ENCODE measurements at regions not wholly inside any gene's neighbourhood (a gene's known extent, or its start where the extent isn't known, plus 50 kb on each side); places are given as distances from the start of the nearest gene placed in this dataset.

GRCh38 chr14:40229676-40230075 is 797.4 kb upstream of the FBXO33 start:
- TF ChIP-seq, protein P1, sequence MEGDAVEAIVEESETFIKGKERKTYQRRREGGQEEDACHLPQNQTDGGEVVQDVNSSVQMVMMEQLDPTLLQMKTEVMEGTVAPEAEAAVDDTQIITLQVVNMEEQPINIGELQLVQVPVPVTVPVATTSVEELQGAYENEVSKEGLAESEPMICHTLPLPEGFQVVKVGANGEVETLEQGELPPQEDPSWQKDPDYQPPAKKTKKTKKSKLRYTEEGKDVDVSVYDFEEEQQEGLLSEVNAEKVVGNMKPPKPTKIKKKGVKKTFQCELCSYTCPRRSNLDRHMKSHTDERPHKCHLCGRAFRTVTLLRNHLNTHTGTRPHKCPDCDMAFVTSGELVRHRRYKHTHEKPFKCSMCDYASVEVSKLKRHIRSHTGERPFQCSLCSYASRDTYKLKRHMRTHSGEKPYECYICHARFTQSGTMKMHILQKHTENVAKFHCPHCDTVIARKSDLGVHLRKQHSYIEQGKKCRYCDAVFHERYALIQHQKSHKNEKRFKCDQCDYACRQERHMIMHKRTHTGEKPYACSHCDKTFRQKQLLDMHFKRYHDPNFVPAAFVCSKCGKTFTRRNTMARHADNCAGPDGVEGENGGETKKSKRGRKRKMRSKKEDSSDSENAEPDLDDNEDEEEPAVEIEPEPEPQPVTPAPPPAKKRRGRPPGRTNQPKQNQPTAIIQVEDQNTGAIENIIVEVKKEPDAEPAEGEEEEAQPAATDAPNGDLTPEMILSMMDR (conservative IDR thresholded peaks at IDR 0.05): no peak
- no peak overlapping the region for H3K27ac ChIP-seq

- TF ChIP-seq, protein P1 (conservative IDR thresholded peaks at IDR 0.05): no peak
- peak overlapping the region; percentile 85 for H3K27ac ChIP-seq
Observed at GRCh38 chr14:40222996-40223395, 790.8 kb upstream of the FBXO33 start.

DNA sequence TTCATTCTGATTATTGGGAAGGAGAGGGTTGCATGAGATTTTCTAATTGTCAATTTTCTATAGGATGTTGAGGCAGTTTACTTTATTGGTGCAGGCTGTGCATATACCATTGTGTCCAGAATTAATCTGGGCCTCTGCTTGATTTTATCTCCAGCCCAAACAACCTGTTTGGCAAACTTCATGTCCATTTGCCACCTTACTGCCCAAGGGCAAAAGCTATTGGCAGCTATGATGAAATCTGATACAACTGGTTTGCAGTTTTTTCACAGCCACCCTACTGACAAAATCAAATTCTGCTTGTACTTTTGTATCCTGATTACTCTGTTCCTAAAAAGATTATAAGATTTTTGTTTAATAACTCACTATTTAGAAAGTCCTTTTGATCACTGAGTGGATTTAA is 789.2 kb upstream of the FBXO33 start:
- TF ChIP-seq, protein P1 (conservative IDR thresholded peaks at IDR 0.05): no peak
- peak overlapping the region; percentile 85 for H3K27ac ChIP-seq

- H3K27ac ChIP-seq: no peak overlapping the region
- TF ChIP-seq, protein P1 (conservative IDR thresholded peaks at IDR 0.05): no peak
Observed at GRCh38 chr14:40219032-40219431, 786.8 kb upstream of the FBXO33 start.

- H3K27ac ChIP-seq: no peak overlapping the region
- TF ChIP-seq, protein P1 (conservative IDR thresholded peaks at IDR 0.05): no peak
Observed at GRCh38 chr14:40218282-40218941, 786.2 kb upstream of the FBXO33 start.

DNA sequence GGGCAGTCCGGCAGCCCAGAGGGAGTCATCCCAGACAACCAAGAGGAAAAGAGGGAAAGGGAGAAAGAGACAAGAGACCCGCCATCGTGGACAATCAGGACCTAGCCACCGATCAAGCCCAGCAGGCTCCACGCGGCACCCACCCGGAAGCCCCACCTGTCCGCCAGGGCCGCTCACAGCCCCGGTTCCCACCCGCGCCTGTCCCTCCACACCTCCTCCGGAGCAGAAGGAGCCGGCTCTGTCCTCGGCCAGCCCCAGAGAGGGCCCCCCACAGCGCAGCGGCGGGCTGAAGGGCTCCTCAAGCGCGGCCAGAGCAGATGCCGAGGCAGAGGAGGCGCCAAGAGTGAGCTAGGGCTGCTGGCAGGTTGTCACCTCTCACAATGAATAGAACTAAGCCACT is 784.7 kb upstream of the FBXO33 start:
- TF ChIP-seq, protein P1 (conservative IDR thresholded peaks at IDR 0.05): no peak
- H3K27ac ChIP-seq: peak overlapping the region; percentile 27; the same call in 1 of the 2 replicates

DNA sequence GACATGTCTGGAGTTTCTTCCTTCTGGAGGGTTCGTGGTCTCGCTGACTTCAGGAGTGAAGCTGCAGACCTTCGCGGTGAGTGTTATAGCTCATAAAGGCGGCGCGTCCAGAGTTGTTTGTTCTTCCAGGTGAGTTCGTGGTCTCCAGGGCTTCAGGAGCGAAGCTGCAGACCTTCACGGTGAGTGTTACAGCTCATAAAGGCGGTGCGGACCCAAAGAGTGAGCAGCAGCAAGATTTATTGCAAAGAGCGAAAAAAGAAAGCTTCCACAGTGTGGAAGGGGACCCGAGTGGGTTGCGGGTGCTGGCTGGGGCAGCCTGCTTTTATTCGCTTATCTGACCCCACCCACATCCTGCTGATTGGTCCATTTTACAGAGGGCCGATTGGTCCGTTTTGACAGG is 784.2 kb upstream of the FBXO33 start:
- H3K27ac ChIP-seq: peak overlapping the region; percentile 27

DNA sequence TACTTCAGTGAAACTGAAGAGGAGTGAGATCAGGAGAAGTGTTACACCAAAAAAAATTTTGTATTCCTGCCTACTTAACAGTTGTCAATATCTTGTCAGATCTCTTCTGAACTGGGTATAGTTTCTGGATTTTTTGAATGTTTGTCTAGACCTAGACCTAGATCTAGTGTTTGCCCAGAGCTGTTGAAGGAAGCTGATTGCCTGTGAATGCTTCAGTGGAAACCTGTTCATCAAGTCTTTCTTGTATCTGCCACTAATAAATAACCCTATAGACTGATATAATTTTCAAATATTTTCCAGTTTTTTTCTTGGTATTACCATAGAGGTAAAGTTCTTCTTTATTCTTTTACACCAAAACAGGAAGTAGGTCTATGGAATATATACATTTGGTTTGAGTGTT is 781.5 kb upstream of the FBXO33 start:
- TF ChIP-seq, protein P1 (conservative IDR thresholded peaks at IDR 0.05): no peak
- H3K27ac ChIP-seq: peak overlapping the region; percentile 87

All from VCaP (cell line).